ENCODE measurements at regions not wholly inside any gene's neighbourhood (a gene's known extent, or its start where the extent isn't known, plus 50 kb on each side); places are given as distances from the start of the nearest gene placed in this dataset.

- TF ChIP-seq, protein P1, sequence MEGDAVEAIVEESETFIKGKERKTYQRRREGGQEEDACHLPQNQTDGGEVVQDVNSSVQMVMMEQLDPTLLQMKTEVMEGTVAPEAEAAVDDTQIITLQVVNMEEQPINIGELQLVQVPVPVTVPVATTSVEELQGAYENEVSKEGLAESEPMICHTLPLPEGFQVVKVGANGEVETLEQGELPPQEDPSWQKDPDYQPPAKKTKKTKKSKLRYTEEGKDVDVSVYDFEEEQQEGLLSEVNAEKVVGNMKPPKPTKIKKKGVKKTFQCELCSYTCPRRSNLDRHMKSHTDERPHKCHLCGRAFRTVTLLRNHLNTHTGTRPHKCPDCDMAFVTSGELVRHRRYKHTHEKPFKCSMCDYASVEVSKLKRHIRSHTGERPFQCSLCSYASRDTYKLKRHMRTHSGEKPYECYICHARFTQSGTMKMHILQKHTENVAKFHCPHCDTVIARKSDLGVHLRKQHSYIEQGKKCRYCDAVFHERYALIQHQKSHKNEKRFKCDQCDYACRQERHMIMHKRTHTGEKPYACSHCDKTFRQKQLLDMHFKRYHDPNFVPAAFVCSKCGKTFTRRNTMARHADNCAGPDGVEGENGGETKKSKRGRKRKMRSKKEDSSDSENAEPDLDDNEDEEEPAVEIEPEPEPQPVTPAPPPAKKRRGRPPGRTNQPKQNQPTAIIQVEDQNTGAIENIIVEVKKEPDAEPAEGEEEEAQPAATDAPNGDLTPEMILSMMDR (IDR thresholded peaks at IDR 0.05): no peak
- TF ChIP-seq POLR2A (IDR thresholded peaks at IDR 0.05; ENCODE audit: low read depth): no peak
Observed at GRCh38 chr3:72555714-72556113, 292.5 kb downstream of the SHQ1 start.

Data from esophagus muscularis mucosa (tissue), 3 donors.